HG02938 (cell line): ENCODE measurements at regions not wholly inside any gene's neighbourhood (a gene's known extent, or its start where the extent isn't known, plus 50 kb on each side); places are given as distances from the start of the nearest gene placed in this dataset.

Experiments
- ATAC-seq: cut with Tn5 transposase; IDR thresholded peaks from one replicate; pipeline ENCODE4 v1.9.1; 2021; ENCODE audit warnings: mild to moderate bottlenecking, moderate library complexity; ENCODE audit not compliant: unreplicated experiment

DNA sequence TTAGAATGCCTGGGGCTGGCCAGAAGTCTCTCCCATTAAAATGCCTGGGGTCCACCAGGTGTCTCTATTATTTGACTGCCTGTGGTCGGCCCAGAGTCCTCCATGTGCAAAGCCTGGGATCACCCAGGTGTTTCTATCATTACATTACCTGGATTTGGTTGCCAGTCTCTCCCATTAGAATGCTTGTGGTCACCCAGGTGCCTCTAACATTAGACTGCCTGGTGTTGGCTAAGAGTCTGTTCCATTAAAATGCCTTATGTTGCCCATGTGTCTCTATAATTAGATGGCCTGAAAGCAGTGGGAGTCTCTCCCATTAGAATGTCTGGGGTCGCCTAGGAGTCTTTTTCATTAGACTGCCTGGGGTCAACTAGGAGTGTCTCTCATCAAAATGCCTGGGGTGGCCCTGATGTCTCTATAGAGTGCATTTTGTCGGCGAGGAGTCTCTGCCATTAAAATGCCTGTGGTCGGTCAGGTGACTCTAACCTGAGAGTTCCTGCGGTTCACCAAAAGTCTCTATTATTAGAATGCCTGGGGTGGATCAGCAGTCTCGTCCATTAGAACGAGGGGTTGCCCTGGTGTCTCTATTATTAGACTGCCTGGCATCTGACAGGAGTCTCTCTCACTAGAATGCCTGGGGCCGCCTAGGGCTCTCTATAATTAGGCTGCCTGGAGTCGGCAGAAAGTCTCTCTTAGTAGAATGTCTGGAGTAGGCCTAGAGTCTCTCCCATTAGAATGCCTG, 1540.5 kb downstream of the UQCRFS1 start:
- no peak for ATAC-seq

DNA sequence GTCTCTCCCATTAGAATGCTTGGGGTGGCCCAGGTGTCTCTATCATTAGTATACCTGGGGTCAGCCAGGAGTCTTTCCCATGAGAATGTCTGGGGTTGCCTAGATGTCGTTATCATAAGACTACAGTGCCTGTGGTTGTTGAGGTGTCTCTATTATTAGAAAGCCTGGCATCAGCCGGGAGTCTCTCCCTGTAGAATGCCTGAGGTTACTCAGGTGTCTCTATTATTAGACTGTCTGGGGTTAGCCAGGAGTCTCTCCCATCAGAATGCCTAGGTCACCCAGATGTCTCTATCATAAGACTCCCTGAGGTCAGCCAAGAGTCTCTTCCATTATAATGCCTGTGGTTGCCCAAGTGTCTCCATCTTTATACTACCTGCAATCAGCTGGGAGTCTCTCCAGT, 1541.1 kb downstream of the UQCRFS1 start:
- ATAC-seq = no peak

DNA sequence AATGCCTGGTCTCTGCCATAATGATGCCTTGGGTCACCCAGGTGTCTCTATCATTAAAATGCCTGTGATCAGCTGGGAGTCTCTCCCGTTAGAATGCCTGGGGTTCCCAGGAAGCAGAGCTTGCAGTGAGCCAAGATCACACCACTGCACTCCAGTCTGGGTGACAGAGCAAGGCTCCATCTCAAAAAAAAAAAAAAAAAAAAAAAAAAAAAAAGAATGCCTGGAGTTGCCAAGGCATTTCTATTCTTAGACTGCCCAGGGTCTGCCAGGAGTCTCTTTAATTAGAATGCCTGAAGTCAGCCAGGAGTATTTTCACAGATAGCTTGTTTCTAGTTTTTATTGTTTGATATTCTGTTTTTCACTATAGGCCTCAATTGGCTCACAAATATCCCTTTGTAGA, 1552.5 kb downstream of the UQCRFS1 start:
- no peak for ATAC-seq

DNA sequence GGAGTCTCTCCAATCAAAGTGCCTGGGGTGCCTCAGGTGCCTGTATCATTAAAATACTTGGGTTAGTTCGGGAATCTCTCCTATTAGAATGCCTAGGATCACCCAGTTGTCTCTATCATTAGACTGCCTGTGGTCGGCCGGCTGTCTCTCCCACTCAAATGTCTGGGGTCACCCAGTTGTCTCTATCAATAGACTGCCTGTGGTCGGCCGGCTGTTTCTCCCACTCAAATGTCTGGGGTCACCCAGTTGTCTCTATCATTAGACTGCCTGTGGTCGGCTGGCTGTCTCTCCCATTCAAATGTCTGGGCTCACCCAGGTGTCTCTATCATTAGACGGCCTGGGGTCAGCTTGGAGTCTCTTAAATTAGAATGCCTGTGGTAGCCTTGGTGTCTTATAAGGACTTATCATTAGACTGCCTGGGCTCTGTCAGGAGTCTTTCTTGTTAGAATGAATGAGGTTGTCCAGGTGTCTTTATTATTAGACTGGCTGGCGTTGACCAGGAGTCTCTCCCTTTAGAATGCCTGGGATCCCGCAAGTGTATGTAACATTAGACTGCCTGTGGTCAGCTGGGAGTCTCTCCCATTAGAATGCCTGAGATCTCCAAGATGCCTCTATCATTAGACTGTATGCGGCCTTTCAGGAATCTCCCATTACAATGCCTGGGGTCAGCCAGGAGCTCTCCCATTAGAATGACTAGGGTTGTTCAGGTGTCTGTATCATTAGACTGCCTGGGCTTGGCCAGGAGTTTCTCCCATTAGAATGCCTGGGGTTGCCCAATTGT, 1555.5 kb downstream of the UQCRFS1 start:
- ATAC-seq = no peak

DNA sequence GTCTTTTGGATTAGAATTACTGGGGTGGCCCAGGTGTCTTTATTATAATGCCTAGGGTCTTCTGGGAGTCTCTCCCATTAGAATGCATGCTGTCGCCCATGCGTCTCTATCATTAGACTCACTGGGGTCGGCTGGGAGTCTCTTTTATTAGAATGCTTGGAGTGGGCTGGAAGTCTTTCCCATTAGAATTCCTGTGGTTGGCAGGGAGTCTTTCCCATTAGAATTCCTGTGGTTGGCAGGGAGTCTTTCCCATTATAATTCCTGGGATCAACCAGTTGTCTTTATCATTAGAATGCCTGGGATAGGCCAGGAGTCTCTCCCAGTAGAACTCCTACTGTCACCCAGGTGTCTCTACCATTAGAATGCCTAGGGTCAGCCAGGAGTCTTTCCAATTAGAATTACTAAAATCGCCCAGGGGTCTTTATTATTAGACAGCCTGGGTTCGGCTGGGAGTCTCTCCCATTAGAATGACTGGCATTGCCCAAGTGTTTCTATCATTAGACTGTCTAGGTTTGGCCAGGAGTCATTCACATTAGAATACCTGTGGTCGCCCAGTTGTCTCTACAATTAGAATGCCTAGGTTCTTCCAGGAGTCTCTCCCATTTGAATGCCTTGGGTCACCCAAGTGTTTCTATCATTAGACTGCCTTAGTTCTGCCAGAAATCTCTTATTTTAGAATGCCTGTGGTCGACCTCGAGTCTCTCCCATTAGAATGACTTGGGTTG, 1558.5 kb downstream of the UQCRFS1 start:
- ATAC-seq = no peak

DNA sequence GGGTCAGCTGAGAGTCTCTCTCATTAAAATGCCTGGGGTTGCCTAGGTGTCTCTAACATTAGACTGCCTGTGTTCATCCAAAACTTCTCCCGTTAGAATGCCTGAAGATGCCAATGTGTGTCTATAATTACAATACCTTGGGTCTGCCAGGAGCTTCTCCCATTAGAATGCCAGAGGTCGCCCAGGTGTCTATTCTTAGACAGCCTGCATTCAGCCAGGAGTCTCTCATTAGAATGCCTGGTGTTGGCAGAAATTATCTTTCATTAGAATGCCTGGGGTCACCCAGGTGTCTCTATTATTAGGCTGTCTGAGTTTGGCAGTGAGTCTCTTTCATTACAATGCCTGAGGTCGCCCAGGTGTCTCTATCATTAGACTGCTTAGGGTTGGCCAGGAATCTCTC, 1560.2 kb downstream of the UQCRFS1 start:
- ATAC-seq = no peak

DNA sequence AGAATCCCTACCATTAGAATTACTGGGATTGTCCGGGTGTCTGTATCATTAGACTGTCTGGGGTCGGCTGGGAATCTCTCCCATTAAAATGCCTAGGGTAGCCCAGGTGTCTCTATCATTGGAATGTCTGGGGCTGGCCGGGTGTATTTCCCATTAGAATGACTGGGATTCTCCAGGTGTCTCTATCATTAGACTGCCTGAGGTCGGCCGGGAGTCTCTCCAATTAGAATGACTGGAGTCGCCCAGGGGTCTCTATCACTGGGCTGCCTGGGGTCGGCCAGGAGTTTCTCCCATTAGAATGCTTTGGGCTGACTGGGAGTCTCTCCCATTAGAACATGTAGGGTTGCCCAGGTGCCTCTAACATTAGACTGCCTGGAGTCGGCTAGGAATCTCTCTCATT, 1560.7 kb downstream of the UQCRFS1 start:
- ATAC-seq = no peak

DNA sequence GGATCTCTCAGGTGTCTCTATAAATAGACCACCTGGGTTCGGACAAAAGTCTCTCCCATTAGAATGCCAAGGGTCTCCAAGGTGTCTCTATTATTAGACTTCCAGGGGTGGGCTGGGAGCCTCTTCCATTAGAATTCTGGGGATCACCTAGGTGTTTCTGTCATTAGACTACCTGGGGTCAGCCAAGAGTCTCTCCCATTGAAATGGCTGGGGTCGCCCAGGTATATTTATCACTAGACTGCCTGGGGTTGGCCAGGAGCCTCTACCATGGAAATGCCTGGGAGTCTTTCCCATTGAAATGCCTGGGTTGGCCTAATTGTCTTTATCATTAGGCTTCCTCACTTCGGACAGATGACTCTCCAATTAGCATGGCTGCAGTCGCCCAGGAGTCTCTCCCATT, 1565.5 kb downstream of the UQCRFS1 start:
- no peak for ATAC-seq

DNA sequence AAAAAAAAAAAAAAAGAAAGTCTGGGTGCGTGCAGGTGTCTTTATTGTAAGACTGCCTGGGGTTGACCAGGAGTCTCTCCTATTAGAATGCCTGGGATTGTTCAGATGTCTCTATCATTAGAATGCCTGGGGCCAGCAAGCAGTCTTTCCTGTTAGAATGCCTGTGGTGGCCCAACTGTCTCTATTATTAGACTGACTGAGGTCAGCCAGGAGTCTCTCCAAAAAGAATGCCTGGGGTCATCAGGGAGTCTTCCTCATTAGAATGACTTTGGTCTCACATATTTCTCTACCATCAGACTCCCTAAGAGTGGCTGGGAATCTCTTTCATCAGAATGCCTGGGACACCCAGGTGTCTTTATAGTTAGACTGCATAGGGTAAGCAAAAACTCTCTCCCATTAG, 1577.5 kb downstream of the UQCRFS1 start:
- no peak for ATAC-seq

DNA sequence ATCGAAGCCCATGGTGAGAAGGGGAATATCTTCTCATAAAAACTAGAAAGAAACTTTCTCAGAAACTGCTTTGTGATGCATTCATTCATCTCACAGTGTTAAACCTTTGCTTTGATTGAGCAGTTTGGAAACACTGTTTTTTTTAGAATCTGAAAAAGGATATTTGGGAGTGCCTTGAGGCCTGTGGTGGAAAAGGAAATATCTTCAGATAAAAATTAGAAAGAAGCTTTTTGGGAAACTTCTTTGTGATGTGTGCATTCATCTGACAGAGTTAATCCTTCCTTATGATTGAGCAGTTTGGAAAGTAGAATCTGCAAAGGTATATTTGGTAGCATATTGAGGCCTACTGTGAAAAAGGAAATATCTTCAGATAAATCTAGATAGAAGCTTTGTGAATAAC, 1594.9 kb downstream of the UQCRFS1 start:
- no peak for ATAC-seq

DNA sequence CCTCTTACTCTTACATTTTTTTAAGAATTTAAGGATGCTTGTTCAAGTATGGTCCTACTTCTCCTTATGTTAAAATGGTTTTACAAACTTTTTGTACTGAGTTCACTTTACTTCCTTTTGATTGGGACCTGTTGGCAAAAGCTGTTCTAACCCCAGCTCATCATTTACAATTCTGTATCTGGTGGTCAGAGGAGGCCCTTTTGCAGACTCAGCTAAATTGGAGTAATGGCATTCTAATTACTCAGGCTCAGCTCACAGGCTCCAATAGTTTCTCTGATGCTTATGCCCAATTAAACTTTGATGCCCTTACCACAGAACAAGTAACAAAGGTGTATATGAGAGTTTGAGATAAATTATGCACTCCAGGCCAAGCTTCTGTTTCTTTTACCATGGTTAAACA, 1632.0 kb downstream of the UQCRFS1 start:
- ATAC-seq = no peak
